Natural killer cell (primary cell): ENCODE measurements at regions not wholly inside any gene's neighbourhood (a gene's known extent, or its start where the extent isn't known, plus 50 kb on each side); places are given as distances from the start of the nearest gene placed in this dataset.

Source experiments
- ATAC-seq, 3 donors: fragments of 150-1000 bp in 2 of 3; fragments of 200-7000 bp in 1 of 3; cut with Tn5 transposase; 1 replicate in 1 of 3; 2 replicates in 2 of 3; pipeline ENCODE4 v1.10.0; 2021; ENCODE audit warnings: mild to moderate bottlenecking in 2 of 3, moderate library complexity in 2 of 3
- DNase-seq, 2 donors: peaks; one replicate each; pipeline versions ENCODE4 v3.0.0 to v3.0.0-alpha.2; 2013 to 2021; ENCODE audit warnings: mixed read lengths in 1 of 2
- H3K27ac ChIP-seq: one replicate; pipeline ENCODE4 v1.5.1; 2013; ENCODE audit warnings: mild to moderate bottlenecking, low read length
- H3K27me3 ChIP-seq: one replicate; pipeline ENCODE4 v1.6.1; 2013; ENCODE audit warnings: low read length; ENCODE audit not compliant: control insufficient read depth, insufficient read depth
- H3K36me3 ChIP-seq: one replicate; pipeline ENCODE4 v1.6.1; 2013; ENCODE audit warnings: low read length; ENCODE audit not compliant: control insufficient read depth, insufficient read depth
- H3K4me1 ChIP-seq: one replicate; pipeline ENCODE4 v1.6.1; 2013; ENCODE audit warnings: low read length; ENCODE audit not compliant: control insufficient read depth, insufficient read depth
- H3K4me3 ChIP-seq: one replicate; pipeline ENCODE4 v1.5.1; 2013; ENCODE audit warnings: low read length
- H3K9me3 ChIP-seq: one replicate; pipeline ENCODE4 v1.6.1; 2013; ENCODE audit warnings: low read length; ENCODE audit not compliant: control insufficient read depth, insufficient read depth
- H3K27ac Mint-ChIP-seq, 2 donors: one replicate each; pipeline ENCODE4 v1.8.0; 2022; ENCODE audit warnings: mild to moderate bottlenecking in 2 of 2, mixed read lengths in 2 of 2, moderate library complexity in 1 of 2
- H3K27me3 Mint-ChIP-seq, 2 donors: one replicate each; pipeline ENCODE4 v1.8.0; 2022; ENCODE audit warnings: low read depth in 2 of 2, mixed read lengths in 2 of 2
- H3K36me3 Mint-ChIP-seq: one replicate; pipeline ENCODE4 v1.8.0; 2022; ENCODE audit warnings: mixed read lengths
- H3K4me1 Mint-ChIP-seq, 2 donors: one replicate each; pipeline ENCODE4 v1.8.0; 2022; ENCODE audit warnings: mixed read lengths in 2 of 2
- H3K4me3 Mint-ChIP-seq: one replicate; pipeline ENCODE4 v1.8.0; 2022; ENCODE audit warnings: mild to moderate bottlenecking, moderate library complexity, mixed read lengths
- H3K9me3 Mint-ChIP-seq, 2 donors: one replicate each; pipeline ENCODE4 v1.8.0; 2022; ENCODE audit warnings: mixed read lengths in 2 of 2
- CTCF ChIP-seq: fragments of 200-600 bp; IDR thresholded peaks from one replicate; pipeline ENCODE4 v1.8.0; 2022; ENCODE audit warnings: antibody characterized with exemption
- WGBS: methylation state at CpG from one replicate; pipeline ENCODE4 v1.1.7; 2013; ENCODE audit warnings: missing lambda C conversion rate; ENCODE audit not compliant: insufficient coverage; 5-methylcytosine and 5-hydroxymethylcytosine counted together
- intact Hi-C: fragments of 100-400 bp; cut with micrococcal nuclease; formaldehyde crosslinking; loops from one replicate; pipeline ENCODE4 v1.14.2; 2022

DNA sequence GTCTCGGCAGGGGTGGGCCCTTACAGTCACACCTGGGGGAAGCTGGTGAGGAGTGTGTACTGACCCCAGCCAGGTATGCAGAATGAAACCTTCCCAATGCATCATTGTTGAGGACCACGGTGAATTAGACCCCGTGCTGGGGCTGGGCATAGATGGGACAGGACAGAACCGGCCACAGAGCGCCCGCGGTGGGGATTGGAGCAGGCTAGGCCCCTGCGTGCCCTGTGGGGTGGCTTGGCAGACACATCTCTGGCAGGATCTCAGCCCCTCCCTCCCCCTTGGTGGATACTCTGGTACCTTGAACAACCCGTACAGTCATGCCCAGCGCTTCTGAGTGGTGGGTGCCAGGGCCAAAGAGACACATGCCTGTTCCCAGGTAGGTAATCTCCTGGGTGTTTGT lies 200.6 kb downstream of the TEX29 start:
- no peaks in the 10 kb centered on the region for H3K4me1 Mint-ChIP-seq
- H3K36me3 ChIP-seq, result no peaks in the 10 kb centered on the region
- H3K27ac ChIP-seq, result no peak overlapping the region
- no peaks in the 10 kb centered on the region for H3K4me1 ChIP-seq
- DNase-seq (no peak), ATAC-seq (no peak)
- H3K27me3 Mint-ChIP-seq, result peaks cover 0 to 2% of the 10 kb centered on the region in 2 donors
- no peak overlapping the region for H3K4me3 Mint-ChIP-seq
- no peaks in the 10 kb centered on the region for H3K9me3 Mint-ChIP-seq
- H3K36me3 Mint-ChIP-seq, result no peaks in the 10 kb centered on the region
- no peaks in the 10 kb centered on the region for H3K9me3 ChIP-seq
- no peak overlapping the region for H3K4me3 ChIP-seq
- no peak overlapping the region for H3K27ac Mint-ChIP-seq
- intact Hi-C loops, result no loop called here
- no peak for TF ChIP-seq CTCF
- WGBS, result 86% methylated on average over 10 of the region's 10 CpGs
- no peaks in the 10 kb centered on the region for H3K27me3 ChIP-seq

GRCh38 chr13:111521691-111522229 lies 201.3 kb downstream of the TEX29 start:
- Mint-ChIP-seq H3K4me1 (no peaks in the 10 kb centered on the region), H3K9me3 (no peaks in the 10 kb centered on the region), H3K4me3 (no peak overlapping the region), H3K27ac (no peak overlapping the region), H3K27me3 (peaks cover 0 to 2% of the 10 kb centered on the region in 2 donors), H3K36me3 (no peaks in the 10 kb centered on the region)
- intact Hi-C loops, result no loop called here
- H3K27ac ChIP-seq, result no peak overlapping the region
- H3K27me3 ChIP-seq, result no peaks in the 10 kb centered on the region
- H3K36me3 ChIP-seq, result no peaks in the 10 kb centered on the region
- H3K4me3 ChIP-seq, result no peak overlapping the region
- 54% methylated on average over 12 of the region's 12 CpGs for WGBS
- DNase-seq (no peak), ATAC-seq (no peak)
- no peaks in the 10 kb centered on the region for H3K9me3 ChIP-seq
- no peak for TF ChIP-seq CTCF
- H3K4me1 ChIP-seq, result no peaks in the 10 kb centered on the region

DNA sequence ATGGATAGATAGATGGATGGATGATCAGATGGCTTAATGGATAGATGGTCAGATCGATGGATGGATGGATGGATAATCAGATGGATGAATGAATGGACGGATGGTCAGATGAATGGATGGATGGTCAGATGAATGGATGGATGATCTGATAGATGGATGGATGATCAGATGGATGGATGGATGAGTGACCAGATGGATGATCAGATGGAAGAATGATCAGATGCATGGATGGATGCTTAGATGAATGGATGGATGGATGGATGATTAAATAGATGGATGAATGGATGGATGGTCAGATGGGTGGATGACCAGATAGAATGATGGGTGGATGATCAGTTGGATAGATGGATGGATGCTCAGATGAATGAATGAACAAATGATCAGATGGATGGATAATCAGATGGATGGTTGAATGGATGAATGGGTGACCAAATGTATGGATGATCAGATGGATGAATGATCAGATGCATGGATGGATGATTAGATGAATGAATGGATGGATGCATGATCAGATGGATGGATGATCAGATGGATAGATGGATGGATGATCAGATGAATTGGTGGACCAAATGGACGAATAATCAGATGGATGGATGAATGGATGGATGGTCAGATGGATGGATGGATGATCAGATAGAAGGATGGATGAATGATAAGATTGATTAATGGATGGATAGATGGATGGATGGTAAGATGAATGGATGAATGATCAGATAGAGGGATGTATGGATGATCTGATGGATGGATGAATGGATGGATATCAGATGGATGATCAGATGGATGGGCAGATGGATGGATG lies 205.1 kb downstream of the TEX29 start:
- no peak for TF ChIP-seq CTCF
- Mint-ChIP-seq H3K4me3 (no peak overlapping the region), H3K9me3 (no peaks in the 10 kb centered on the region), H3K27me3 (peaks cover 0 to 6% of the 10 kb centered on the region in 2 donors), H3K36me3 (no peaks in the 10 kb centered on the region), H3K27ac (no peak overlapping the region), H3K4me1 (peaks cover 0 to 5% of the 10 kb centered on the region in 2 donors)
- 79% methylated on average over 3 of the region's 3 CpGs for WGBS
- no peak overlapping the region for H3K27ac ChIP-seq
- H3K27me3 ChIP-seq, result no peaks in the 10 kb centered on the region
- no peaks in the 10 kb centered on the region for H3K4me1 ChIP-seq
- intact Hi-C loops, result no loop called here
- no peaks in the 10 kb centered on the region for H3K9me3 ChIP-seq
- DNase-seq, result no peak
- no peaks in the 10 kb centered on the region for H3K36me3 ChIP-seq
- H3K4me3 ChIP-seq, result no peak overlapping the region
- no peak for ATAC-seq
